ENCODE measurements at regions not wholly inside any gene's neighbourhood (a gene's known extent, or its start where the extent isn't known, plus 50 kb on each side); places are given as distances from the start of the nearest gene placed in this dataset.

- 34 to 38% (median 36%) methylated on average over 6 of the region's 6 CpGs for WGBS, 3 donors
- no peaks in the 10 kb centered on the region for H3K9me3 ChIP-seq
- H3K36me3 ChIP-seq, result no peaks in the 10 kb centered on the region
- H3K27me3 ChIP-seq, result no peaks in the 10 kb centered on the region
- TF ChIP-seq EP300 (IDR thresholded peaks at IDR 0.05) (no peak), POLR2A (IDR thresholded peaks at IDR 0.05) (no peak), CTCF (IDR thresholded peaks at IDR 0.05) (no peak)
- no peaks in the 10 kb centered on the region for H3K4me1 ChIP-seq (ENCODE audit: insufficient read depth)
- intact Hi-C loops (cut with DNase I), result no loop called here
- H3K4me3 ChIP-seq, result no peak overlapping the region
- no peak overlapping the region for H3K27ac ChIP-seq
- DNase-seq, result no peak
Measured at GRCh38 chr20:61178551-61179071, 73.5 kb upstream of the CDH4 start.

- WGBS, 3 donors, result 74 to 84% (median 80%) methylated on average over 9 of the region's 9 CpGs
- H3K27me3 ChIP-seq, result no peaks in the 10 kb centered on the region
- no peaks in the 10 kb centered on the region for H3K9me3 ChIP-seq
- no peak overlapping the region for H3K27ac ChIP-seq
- H3K4me3 ChIP-seq, result no peak overlapping the region
- no peak for TF ChIP-seq EP300 (IDR thresholded peaks at IDR 0.05)
- TF ChIP-seq POLR2A (IDR thresholded peaks at IDR 0.05), result no peak
- H3K36me3 ChIP-seq, result no peaks in the 10 kb centered on the region
- intact Hi-C loops (cut with DNase I), result no loop called here
- no peak for DNase-seq
- no peaks in the 10 kb centered on the region for H3K4me1 ChIP-seq (ENCODE audit: insufficient read depth)
Measured at GRCh38 chr20:61184194-61184593, 67.9 kb upstream of the CDH4 start.

GRCh38 chr20:61185181-61185580, 66.9 kb upstream of the CDH4 start:
- Histone ChIP-seq H3K4me1 (ENCODE audit: insufficient read depth) (no peaks in the 10 kb centered on the region), H3K36me3 (no peaks in the 10 kb centered on the region), H3K27ac (no peak overlapping the region), H3K4me3 (no peak overlapping the region), H3K9me3 (no peaks in the 10 kb centered on the region), H3K27me3 (no peaks in the 10 kb centered on the region)
- intact Hi-C loops (cut with DNase I), result no loop called here
- DNase-seq, result no peak
- WGBS, 3 donors, result 75 to 80% (median 78%) methylated on average over 7 of the region's 7 CpGs
- TF ChIP-seq CTCF (IDR thresholded peaks at IDR 0.05) (no peak), POLR2A (IDR thresholded peaks at IDR 0.05) (no peak), EP300 (IDR thresholded peaks at IDR 0.05) (no peak)

GRCh38 chr20:61185841-61186601, 66.0 kb upstream of the CDH4 start:
- DNase-seq, result no peak
- H3K27me3 ChIP-seq, result no peaks in the 10 kb centered on the region
- H3K9me3 ChIP-seq, result no peaks in the 10 kb centered on the region
- H3K36me3 ChIP-seq, result no peaks in the 10 kb centered on the region
- intact Hi-C loops (cut with DNase I), result no loop called here
- 32 to 45% (median 34%) methylated on average over 12 of the region's 12 CpGs for WGBS, 3 donors
- H3K27ac ChIP-seq, result no peak overlapping the region
- TF ChIP-seq POLR2A (IDR thresholded peaks at IDR 0.05), result no peak
- no peak for TF ChIP-seq EP300 (IDR thresholded peaks at IDR 0.05)
- TF ChIP-seq CTCF (IDR thresholded peaks at IDR 0.05), result no peak
- no peaks in the 10 kb centered on the region for H3K4me1 ChIP-seq (ENCODE audit: insufficient read depth)
- H3K4me3 ChIP-seq, result no peak overlapping the region

- intact Hi-C loops (cut with DNase I), result no loop called here
- 68 to 84% (median 78%) methylated on average over 11 of the region's 11 CpGs for WGBS, 3 donors
- DNase-seq, result no peak
- H3K4me3 ChIP-seq, result no peak overlapping the region
- no peaks in the 10 kb centered on the region for H3K4me1 ChIP-seq (ENCODE audit: insufficient read depth)
- no peaks in the 10 kb centered on the region for H3K36me3 ChIP-seq
- no peaks in the 10 kb centered on the region for H3K9me3 ChIP-seq
- TF ChIP-seq CTCF (IDR thresholded peaks at IDR 0.05) (no peak), EP300 (IDR thresholded peaks at IDR 0.05) (no peak)
- H3K27me3 ChIP-seq, result no peaks in the 10 kb centered on the region
- H3K27ac ChIP-seq, result no peak overlapping the region
Measured at GRCh38 chr20:61186771-61187472, 65.1 kb upstream of the CDH4 start.
